ENCODE measurements at regions not wholly inside any gene's neighbourhood (a gene's known extent, or its start where the extent isn't known, plus 50 kb on each side); places are given as distances from the start of the nearest gene placed in this dataset.

GRCh38 chr10:23493711-23494110 lies 54.8 kb downstream of the OTUD1 start:
- RAD21 ChIA-PET (ENCODE audit: low non-redundant PET in 1 of 2, low total read pairs in 2 of 2, uncharacterized antibody in 2 of 2, unreplicated experiment in 2 of 2), result no interaction called here
- POLR2A ChIA-PET, result no interaction called here
- BruUV-seq (replicated peaks), result no TSS peak

More at GRCh38 chr10:23493711-23494110, 54.8 kb downstream of the OTUD1 start:
- ATAC-seq (no peak), DNase-seq (ENCODE audit: low read depth, low spot score) (no peak)
- TF ChIP-seq ZNF274 (IDR thresholded peaks at IDR 0.05; ENCODE audit: low read depth, low read length) (no peak), YY1 (IDR thresholded peaks at IDR 0.05; ENCODE audit: extremely low read depth, insufficient replicate concordance, low read depth, low read length) (no peak), ATF3 (IDR thresholded peaks at IDR 0.05) (no peak), CTCF (IDR thresholded peaks at IDR 0.05 in 2 of 3, conservative IDR thresholded peaks at IDR 0.05 in 1 of 3; ENCODE audit: borderline replicate concordance in 1 of 3, insufficient read depth in 1 of 3, low read depth in 2 of 3, low read length in 2 of 3) (no peak), ZBTB33 (IDR thresholded peaks at IDR 0.05; ENCODE audit: extremely low read depth, insufficient replicate concordance, low read length) (no peak), POLR2A (IDR thresholded peaks at IDR 0.05; ENCODE audit: borderline replicate concordance, extremely low read depth, insufficient read depth, insufficient read length) (no peak), EGR1 (IDR thresholded peaks at IDR 0.05; ENCODE audit: low read depth) (no peak), CBX3 (IDR thresholded peaks at IDR 0.05; ENCODE audit: low read depth) (no peak), FOSL1 (IDR thresholded peaks at IDR 0.05; ENCODE audit: low read depth) (no peak), EZH2 (IDR thresholded peaks at IDR 0.05) (no peak), CEBPB (IDR thresholded peaks at IDR 0.05; ENCODE audit: low read depth) (no peak), TCF7L2 (IDR thresholded peaks at IDR 0.05; ENCODE audit: borderline replicate concordance, extremely low read depth, insufficient read depth, insufficient read length) (no peak), RAD21 (IDR thresholded peaks at IDR 0.05; ENCODE audit: low read depth) (no peak)
- TF ChIP-seq, protein P1, sequence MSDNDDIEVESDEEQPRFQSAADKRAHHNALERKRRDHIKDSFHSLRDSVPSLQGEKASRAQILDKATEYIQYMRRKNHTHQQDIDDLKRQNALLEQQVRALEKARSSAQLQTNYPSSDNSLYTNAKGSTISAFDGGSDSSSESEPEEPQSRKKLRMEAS (IDR thresholded peaks at IDR 0.05), result no peak
- no peak overlapping the region for H3K4me3 ChIP-seq (replicated peaks in 1 of 2; ENCODE audit: low read depth in 1 of 2, low read length in 2 of 2)
- H3K27me3 ChIP-seq (ENCODE audit: insufficient read depth, low read length), result peaks cover 25% of the 10 kb centered on the region; the same call in 1 of the 2 replicates
- H2AFZ ChIP-seq (ENCODE audit: low read depth, low read length, poor library complexity, severe bottlenecking), result no peak overlapping the region
- H3K9me3 ChIP-seq (ENCODE audit: control insufficient read depth in 1 of 2, insufficient read depth in 1 of 2, low read depth in 1 of 2, low read length in 2 of 2), result no peaks in the 10 kb centered on the region
- CTCF ChIA-PET, result no interaction called here
- no peaks in the 10 kb centered on the region for H3K36me3 ChIP-seq (ENCODE audit: control insufficient read depth in 1 of 2, insufficient read depth in 2 of 2, low read length in 2 of 2)
- H3K27ac ChIP-seq (ENCODE audit: low read depth, low read length), result no peak overlapping the region
- no peak overlapping the region for H3K9ac ChIP-seq (ENCODE audit: low read length)
- intact Hi-C loops (cut with micrococcal nuclease), result no loop called here
- H3K4me1 ChIP-seq (ENCODE audit: control insufficient read depth in 1 of 2, insufficient read depth in 2 of 2, low read length in 2 of 2), result no peaks in the 10 kb centered on the region
- H3K79me2 ChIP-seq (ENCODE audit: insufficient read depth, low read length), result no peaks in the 10 kb centered on the region
- no peaks in the 10 kb centered on the region for H4K20me1 ChIP-seq (ENCODE audit: insufficient read depth)
- no peak overlapping the region for H3K4me2 ChIP-seq (ENCODE audit: low read length)
- H3K9me2 ChIP-seq (ENCODE audit: insufficient read depth), result no peaks in the 10 kb centered on the region
